ENCODE measurements at regions not wholly inside any gene's neighbourhood (a gene's known extent, or its start where the extent isn't known, plus 50 kb on each side); places are given as distances from the start of the nearest gene placed in this dataset.

GRCh38 chr11:20309231-20310025 is 54.1 kb upstream of the HTATIP2 start:
- peaks cover 11 to 28% of the 10 kb centered on the region in 2 donors for H3K27me3 Mint-ChIP-seq (ENCODE audit: low read depth in 2 of 2)

DNA sequence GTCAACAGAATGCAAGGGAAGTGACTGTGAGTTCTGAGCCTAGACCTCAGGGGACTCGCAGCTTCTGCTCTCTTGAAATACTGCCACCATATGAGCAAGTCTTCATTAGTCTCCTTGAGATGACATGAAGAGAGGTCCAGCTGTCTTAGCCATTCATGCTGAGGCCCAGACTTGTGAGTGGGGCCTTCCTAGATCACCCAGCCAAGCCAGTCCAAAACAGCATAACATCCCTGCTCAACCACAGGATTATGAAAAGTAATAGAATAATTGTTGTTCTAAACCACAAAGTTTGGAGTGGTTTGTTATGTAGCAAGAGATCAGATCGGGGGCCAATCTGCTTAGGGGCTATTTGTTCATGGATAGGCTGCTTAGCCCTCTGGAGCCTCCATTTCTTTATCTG is 54.9 kb upstream of the HTATIP2 start:
- Histone ChIP-seq H3K27ac (ENCODE audit: low read length) (no peak overlapping the region), H3K4me1 (ENCODE audit: control insufficient read depth, insufficient read depth, low read length) (no peaks in the 10 kb centered on the region), H3K9me3 (ENCODE audit: control insufficient read depth, insufficient read depth, low read length) (no peaks in the 10 kb centered on the region), H3K36me3 (ENCODE audit: control insufficient read depth, insufficient read depth, low read length) (no peaks in the 10 kb centered on the region), H3K27me3 (ENCODE audit: control insufficient read depth, insufficient read depth, low read length) (no peaks in the 10 kb centered on the region), H3K4me3 (ENCODE audit: low read length) (no peak overlapping the region)
- ATAC-seq = no peak
- no peak for DNase-seq
- Mint-ChIP-seq H3K36me3 (no peaks in the 10 kb centered on the region), H3K4me1 (no peaks in the 10 kb centered on the region), H3K4me3 (no peak overlapping the region), H3K27ac (no peak overlapping the region), H3K9me3 (no peaks in the 10 kb centered on the region), H3K27me3 (ENCODE audit: low read depth in 2 of 2) (peaks cover 14 to 37% of the 10 kb centered on the region in 2 donors)
- intact Hi-C loops (cut with micrococcal nuclease) = no loop called here
- WGBS (ENCODE audit: insufficient coverage) = 66% methylated on average over 2 of the region's 2 CpGs
- TF ChIP-seq CTCF (IDR thresholded peaks at IDR 0.05) = no peak

More at GRCh38 chr11:20309231-20310025, 54.1 kb upstream of the HTATIP2 start:
- no peak overlapping the region for H3K4me3 ChIP-seq (ENCODE audit: low read length)
- intact Hi-C loops (cut with micrococcal nuclease) = no loop called here
- H3K4me1 ChIP-seq (ENCODE audit: control insufficient read depth, insufficient read depth, low read length) = no peaks in the 10 kb centered on the region
- H3K36me3 ChIP-seq (ENCODE audit: control insufficient read depth, insufficient read depth, low read length) = no peaks in the 10 kb centered on the region
- H3K27ac ChIP-seq (ENCODE audit: low read length) = no peak overlapping the region
- Mint-ChIP-seq H3K9me3 (no peaks in the 10 kb centered on the region), H3K4me3 (no peak overlapping the region), H3K27ac (no peak overlapping the region), H3K4me1 (no peaks in the 10 kb centered on the region), H3K36me3 (no peaks in the 10 kb centered on the region)
- H3K9me3 ChIP-seq (ENCODE audit: control insufficient read depth, insufficient read depth, low read length) = no peaks in the 10 kb centered on the region
- TF ChIP-seq CTCF (IDR thresholded peaks at IDR 0.05) = no peak
- no peaks in the 10 kb centered on the region for H3K27me3 ChIP-seq (ENCODE audit: control insufficient read depth, insufficient read depth, low read length)
- 74% methylated on average over 2 of the region's 5 CpGs for WGBS (ENCODE audit: insufficient coverage)
- ATAC-seq (no peak), DNase-seq (no peak)

DNA sequence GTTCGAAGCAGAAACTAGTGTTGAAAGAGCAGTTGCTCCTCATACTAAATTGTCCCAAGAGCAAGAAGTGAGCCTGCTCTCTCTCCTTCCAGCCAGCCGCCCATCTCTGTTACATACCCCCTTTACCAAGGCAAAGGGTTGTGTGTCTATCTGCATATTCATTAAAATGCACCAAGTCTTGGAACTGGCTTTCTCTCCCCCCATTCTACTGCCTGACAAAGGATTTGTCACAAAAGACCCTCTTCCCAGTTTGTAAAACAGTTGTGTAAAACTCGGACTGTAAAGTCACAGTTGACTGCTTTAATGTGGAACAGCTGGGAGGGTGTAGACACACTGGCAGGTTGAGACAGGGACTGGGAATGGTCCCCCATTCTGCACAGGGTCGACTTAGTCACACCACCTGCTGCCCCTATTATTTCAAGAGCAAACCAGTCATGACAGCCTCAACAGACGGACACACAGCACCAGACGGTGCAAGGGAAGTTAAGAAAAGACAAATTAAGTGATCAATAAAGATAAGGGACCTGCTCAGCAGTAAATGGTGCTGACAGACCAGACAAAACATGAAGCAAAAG is 60.0 kb upstream of the HTATIP2 start:
- 77% methylated on average over 6 of the region's 6 CpGs for WGBS (ENCODE audit: insufficient coverage)
- H3K36me3 ChIP-seq (ENCODE audit: control insufficient read depth, insufficient read depth, low read length) = no peaks in the 10 kb centered on the region
- Mint-ChIP-seq H3K4me1 (no peaks in the 10 kb centered on the region), H3K27ac (no peak overlapping the region), H3K9me3 (no peaks in the 10 kb centered on the region), H3K27me3 (ENCODE audit: low read depth in 2 of 2) (peaks cover 17 to 51% of the 10 kb centered on the region in 2 donors), H3K4me3 (no peak overlapping the region), H3K36me3 (no peaks in the 10 kb centered on the region)
- no peak overlapping the region for H3K27ac ChIP-seq (ENCODE audit: low read length)
- no peaks in the 10 kb centered on the region for H3K4me1 ChIP-seq (ENCODE audit: control insufficient read depth, insufficient read depth, low read length)
- no peak for DNase-seq
- no peak for ATAC-seq
- intact Hi-C loops (cut with micrococcal nuclease) = no loop called here
- H3K27me3 ChIP-seq (ENCODE audit: control insufficient read depth, insufficient read depth, low read length) = no peaks in the 10 kb centered on the region
- H3K9me3 ChIP-seq (ENCODE audit: control insufficient read depth, insufficient read depth, low read length) = no peaks in the 10 kb centered on the region
- TF ChIP-seq CTCF (IDR thresholded peaks at IDR 0.05) = no peak
- no peak overlapping the region for H3K4me3 ChIP-seq (ENCODE audit: low read length)
